PFSK-1 (cell line): ENCODE measurements at regions not wholly inside any gene's neighbourhood (a gene's known extent, or its start where the extent isn't known, plus 50 kb on each side); places are given as distances from the start of the nearest gene placed in this dataset.

Source experiments
- POLR2AphosphoS5 ChIP-seq: IDR thresholded peaks from 2 replicates; pipeline ENCODE4 v1.6.1; 2012; ENCODE audit warnings: low read depth, mild to moderate bottlenecking, control low read depth, low read length, moderate library complexity
- REST ChIP-seq, 2 experiments: IDR thresholded peaks; 2 replicates each; pipeline versions ENCODE4 v1.6.1 to v1.8.0; 2011 to 2012; ENCODE audit warnings: low read depth in 2 of 2, low read length in 2 of 2, control low read depth in 1 of 2, inconsistent platforms in 1 of 2, mild to moderate bottlenecking in 1 of 2, moderate library complexity in 1 of 2; ENCODE audit not compliant: insufficient read depth in 1 of 2
- SIN3A ChIP-seq: IDR thresholded peaks from 2 replicates; pipeline ENCODE4 v1.6.1; 2012; ENCODE audit warnings: mild to moderate bottlenecking, low read length, moderate library complexity, borderline replicate concordance; ENCODE audit not compliant: insufficient read depth

GRCh38 chr2:217530392-217531090 lies 472.3 kb downstream of the TNS1 start:
- no peak for TF ChIP-seq POLR2AphosphoS5
- TF ChIP-seq REST (IDR thresholded peaks at IDR 0.05; ENCODE audit: insufficient read depth in 1 of 2, low read depth in 2 of 2, low read length in 2 of 2): no peak
- no peak for TF ChIP-seq SIN3A
